Smooth muscle cell (in vitro differentiated cells): ENCODE measurements at regions not wholly inside any gene's neighbourhood (a gene's known extent, or its start where the extent isn't known, plus 50 kb on each side); places are given as distances from the start of the nearest gene placed in this dataset.

ENCODE experiments used
- DNase-seq: peaks from one replicate; lab custom pipeline; 2025; ENCODE audit not compliant: unreplicated experiment; lab: John Stamatoyannopoulos, UW
- H2AFZ ChIP-seq: fragments of 200-600 bp; sonication (generic); 2 replicates; pipeline ENCODE4 v1.6.0; 2016; ENCODE audit warnings: antibody characterized with exemption, low read depth, mild to moderate bottlenecking
- H3F3A ChIP-seq: fragments of 200-600 bp; sonication (generic); 2 replicates; pipeline ENCODE4 v1.6.0; 2017; ENCODE audit warnings: antibody characterized with exemption, low read depth
- H3K27ac ChIP-seq: fragments of 200-600 bp; sonication (generic); 2 replicates; pipeline ENCODE4 v1.5.1; 2016; ENCODE audit warnings: low read depth, mild to moderate bottlenecking
- H3K27me3 ChIP-seq: fragments of 200-600 bp; sonication (generic); 2 replicates; pipeline ENCODE4 v1.6.1; 2016; ENCODE audit warnings: low read depth, mild to moderate bottlenecking
- H3K36me3 ChIP-seq: fragments of 200-600 bp; sonication (generic); 2 replicates; pipeline ENCODE4 v1.5.1; 2016; ENCODE audit warnings: low read depth
- H3K4me1 ChIP-seq: fragments of 200-600 bp; sonication (generic); 2 replicates; pipeline ENCODE4 v1.5.1; 2016; ENCODE audit warnings: low read depth
- H3K4me2 ChIP-seq: fragments of 200-600 bp; sonication (generic); 2 replicates; pipeline ENCODE4 v1.6.0; 2016; ENCODE audit warnings: mild to moderate bottlenecking
- H3K4me3 ChIP-seq: fragments of 200-600 bp; sonication (generic); 2 replicates; pipeline ENCODE4 v1.5.1; 2016; ENCODE audit warnings: mild to moderate bottlenecking
- H3K79me2 ChIP-seq: fragments of 200-600 bp; sonication (generic); 2 replicates; pipeline ENCODE4 v1.6.0; 2016; ENCODE audit warnings: low read depth, mild to moderate bottlenecking
- H3K9ac ChIP-seq: fragments of 200-600 bp; sonication (generic); 2 replicates; pipeline ENCODE4 v1.6.0; 2016; ENCODE audit warnings: low read depth
- H3K9me3 ChIP-seq: fragments of 200-600 bp; sonication (generic); replicated peaks from 2 replicates; pipeline ENCODE4 v1.5.1; 2016; ENCODE audit warnings: low read depth
- H4K20me1 ChIP-seq: fragments of 200-600 bp; sonication (generic); 2 replicates; pipeline ENCODE4 v1.6.0; 2016; ENCODE audit warnings: low read depth
- CTCF ChIP-seq: fragments of 200-600 bp; sonication (generic); IDR thresholded peaks from 2 replicates; pipeline ENCODE4 v1.5.1; 2017; ENCODE audit warnings: borderline replicate concordance, mild to moderate bottlenecking, antibody characterized with exemption; ENCODE audit not compliant: insufficient read depth, poor library complexity, severe bottlenecking
- WGBS: methylation state at CpG from one replicate; pipeline ENCODE4 v1.1.7; 2016; ENCODE audit warnings: low lambda C conversion rate; 5-methylcytosine and 5-hydroxymethylcytosine counted together

GRCh38 chr14:53391631-53392285, 238.6 kb upstream of the DDHD1 start:
- TF ChIP-seq CTCF = no peak
- H3K4me2 ChIP-seq = no peak overlapping the region

GRCh38 chr14:53391156-53391555, 238.0 kb upstream of the DDHD1 start:
- H3K27ac ChIP-seq = peak overlapping the region; percentile 83
- no peak overlapping the region for H3K4me3 ChIP-seq
- H3K9me3 ChIP-seq = peaks cover 3% of the 10 kb centered on the region
- H3K79me2 ChIP-seq = no peaks in the 10 kb centered on the region
- H3K9ac ChIP-seq = peak overlapping the region; percentile 52
- H3K27me3 ChIP-seq = no peaks in the 10 kb centered on the region
- no peak overlapping the region for H2AFZ ChIP-seq
- TF ChIP-seq CTCF = no peak
- H3F3A ChIP-seq = no peaks in the 10 kb centered on the region
- no peaks in the 10 kb centered on the region for H3K4me1 ChIP-seq
- no peaks in the 10 kb centered on the region for H3K36me3 ChIP-seq
- WGBS = 59% methylated on average over 2 of the region's 2 CpGs
- no peaks in the 10 kb centered on the region for H4K20me1 ChIP-seq
- DNase-seq = no peak
- H3K4me2 ChIP-seq = no peak overlapping the region

More at GRCh38 chr14:53391631-53392285, 238.6 kb upstream of the DDHD1 start:
- H3K4me1 ChIP-seq = no peaks in the 10 kb centered on the region
- no peaks in the 10 kb centered on the region for H3K27me3 ChIP-seq
- H3K9ac ChIP-seq = peak overlapping the region; percentile 52
- no peak overlapping the region for H3K4me3 ChIP-seq
- H3F3A ChIP-seq = no peaks in the 10 kb centered on the region
- DNase-seq = no peak
- H3K36me3 ChIP-seq = no peaks in the 10 kb centered on the region
- WGBS = 47% methylated on average over 4 of the region's 4 CpGs
- H3K79me2 ChIP-seq = no peaks in the 10 kb centered on the region
- H3K27ac ChIP-seq = peak overlapping the region; percentile 83
- H2AFZ ChIP-seq = no peak overlapping the region
- H4K20me1 ChIP-seq = no peaks in the 10 kb centered on the region
- peaks cover 3% of the 10 kb centered on the region for H3K9me3 ChIP-seq

- H3K9ac ChIP-seq = no peak overlapping the region
- no peaks in the 10 kb centered on the region for H3K4me1 ChIP-seq
- 86% methylated on average over 7 of the region's 7 CpGs for WGBS
- H3K9me3 ChIP-seq = peaks cover 3% of the 10 kb centered on the region
- no peak for TF ChIP-seq CTCF
- H3K79me2 ChIP-seq = no peaks in the 10 kb centered on the region
- H3F3A ChIP-seq = no peaks in the 10 kb centered on the region
- H3K4me3 ChIP-seq = no peak overlapping the region
- no peak overlapping the region for H2AFZ ChIP-seq
- no peak overlapping the region for H3K4me2 ChIP-seq
- no peaks in the 10 kb centered on the region for H3K36me3 ChIP-seq
- no peaks in the 10 kb centered on the region for H4K20me1 ChIP-seq
- H3K27ac ChIP-seq = no peak overlapping the region
- no peaks in the 10 kb centered on the region for H3K27me3 ChIP-seq
- DNase-seq = no peak
These were observed 236.9 kb upstream of the DDHD1 start for GRCh38 chr14:53390008-53390407.

GRCh38 chr14:53389202-53389601, 236.1 kb upstream of the DDHD1 start:
- Histone ChIP-seq H3K4me1 (no peaks in the 10 kb centered on the region), H3K36me3 (no peaks in the 10 kb centered on the region), H4K20me1 (no peaks in the 10 kb centered on the region), H3K9ac (no peak overlapping the region), H3K9me3 (no peaks in the 10 kb centered on the region), H3K27ac (no peak overlapping the region), H3F3A (no peaks in the 10 kb centered on the region), H3K27me3 (no peaks in the 10 kb centered on the region), H3K4me2 (no peak overlapping the region), H2AFZ (no peak overlapping the region), H3K4me3 (no peak overlapping the region), H3K79me2 (no peaks in the 10 kb centered on the region)
- no peak for DNase-seq
- TF ChIP-seq CTCF = no peak
- 11% methylated on average over 1 of the region's 1 CpG for WGBS
